ENCODE measurements at regions not wholly inside any gene's neighbourhood (a gene's known extent, or its start where the extent isn't known, plus 50 kb on each side); places are given as distances from the start of the nearest gene placed in this dataset.

DNA sequence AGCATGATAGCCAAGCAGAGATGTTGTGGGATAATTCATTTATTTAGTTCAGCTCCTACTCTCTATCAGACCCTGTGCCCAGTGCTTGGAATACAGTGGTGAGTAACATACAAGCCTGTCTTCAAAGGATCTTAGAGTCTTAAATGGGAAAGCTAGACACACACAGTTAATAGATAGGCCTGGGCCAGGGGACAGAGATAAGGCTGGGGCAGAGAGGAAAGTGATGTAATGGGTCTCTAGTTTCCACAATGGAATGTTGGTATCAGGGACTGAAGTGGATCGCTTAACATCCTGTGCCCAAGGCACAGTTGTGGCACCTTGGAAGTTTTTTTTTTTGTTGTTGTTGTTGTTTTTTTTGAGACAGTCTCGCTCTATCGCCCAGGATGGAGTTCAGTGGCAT lies 79.9 kb upstream of the POLG start:
- Histone ChIP-seq H3K4me3 (ENCODE audit: low read depth, low read length) (no peak overlapping the region), H3K9me3 (ENCODE audit: control insufficient read depth, insufficient read depth, low read depth, low read length) (no peaks in the 10 kb centered on the region), H3K4me1 (ENCODE audit: control insufficient read depth, insufficient read depth, low read length) (no peaks in the 10 kb centered on the region), H3K27ac (ENCODE audit: extremely low read depth, low read depth, low read length) (no peak overlapping the region), H3K36me3 (ENCODE audit: control insufficient read depth in 2 of 2, insufficient read depth in 1 of 2, low read length in 2 of 2) (no peaks in the 10 kb centered on the region)
- CTCF ChIA-PET = interaction anchor here (0.6 to 17.4 kb wide), 16 partner anchors 9 to 142 kb away, joined by 3 to 614 read pairs (median 6); no protein-coding TSS in a partner anchor
- POLR2A ChIA-PET = interaction anchor here (0.9 to 1.2 kb wide), 2 partner anchors 56 to 157 kb away, joined by 3 read pairs; no protein-coding TSS in a partner anchor
- TF ChIP-seq, protein P1, sequence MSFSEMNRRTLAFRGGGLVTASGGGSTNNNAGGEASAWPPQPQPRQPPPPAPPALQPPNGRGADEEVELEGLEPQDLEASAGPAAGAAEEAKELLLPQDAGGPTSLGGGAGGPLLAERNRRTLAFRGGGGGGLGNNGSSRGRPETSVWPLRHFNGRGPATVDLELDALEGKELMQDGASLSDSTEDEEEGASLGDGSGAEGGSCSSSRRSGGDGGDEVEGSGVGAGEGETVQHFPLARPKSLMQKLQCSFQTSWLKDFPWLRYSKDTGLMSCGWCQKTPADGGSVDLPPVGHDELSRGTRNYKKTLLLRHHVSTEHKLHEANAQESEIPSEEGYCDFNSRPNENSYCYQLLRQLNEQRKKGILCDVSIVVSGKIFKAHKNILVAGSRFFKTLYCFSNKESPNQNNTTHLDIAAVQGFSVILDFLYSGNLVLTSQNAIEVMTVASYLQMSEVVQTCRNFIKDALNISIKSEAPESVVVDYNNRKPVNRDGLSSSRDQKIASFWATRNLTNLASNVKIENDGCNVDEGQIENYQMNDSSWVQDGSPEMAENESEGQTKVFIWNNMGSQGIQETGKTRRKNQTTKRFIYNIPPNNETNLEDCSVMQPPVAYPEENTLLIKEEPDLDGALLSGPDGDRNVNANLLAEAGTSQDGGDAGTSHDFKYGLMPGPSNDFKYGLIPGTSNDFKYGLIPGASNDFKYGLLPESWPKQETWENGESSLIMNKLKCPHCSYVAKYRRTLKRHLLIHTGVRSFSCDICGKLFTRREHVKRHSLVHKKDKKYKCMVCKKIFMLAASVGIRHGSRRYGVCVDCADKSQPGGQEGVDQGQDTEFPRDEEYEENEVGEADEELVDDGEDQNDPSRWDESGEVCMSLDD (tag by site-specific recombination; IDR thresholded peaks at IDR 0.05) = no peak
- TF ChIP-seq ZNF169 (tag by site-specific recombination; IDR thresholded peaks at IDR 0.05) (no peak), SCRT2 (tag by site-specific recombination; IDR thresholded peaks at IDR 0.05) (no peak), MZF1 (tag by site-specific recombination; IDR thresholded peaks at IDR 0.05; ENCODE audit: borderline replicate concordance) (no peak), ZNF221 (tag by site-specific recombination; IDR thresholded peaks at IDR 0.05; ENCODE audit: borderline replicate concordance) (no peak), ZNF114 (tag by site-specific recombination; IDR thresholded peaks at IDR 0.05) (no peak), GLI2 (tag by site-specific recombination; IDR thresholded peaks at IDR 0.05; ENCODE audit: borderline replicate concordance, low read depth) (no peak), ZIC2 (tag by site-specific recombination; IDR thresholded peaks at IDR 0.05) (no peak), ZNF16 (tag by site-specific recombination; IDR thresholded peaks at IDR 0.05; ENCODE audit: low read depth) (no peak), ZNF341 (tag by site-specific recombination; IDR thresholded peaks at IDR 0.05; ENCODE audit: low read depth) (no peak), ZNF549 (tag by site-specific recombination; IDR thresholded peaks at IDR 0.05) (no peak), ZNF121 (tag by site-specific recombination; IDR thresholded peaks at IDR 0.05) (no peak), ZNF626 (tag by site-specific recombination; IDR thresholded peaks at IDR 0.05) (no peak), ZNF785 (tag by site-specific recombination; IDR thresholded peaks at IDR 0.05) (no peak), ZNF155 (tag by site-specific recombination; IDR thresholded peaks at IDR 0.05) (no peak), ZNF544 (tag by site-specific recombination; IDR thresholded peaks at IDR 0.05) (no peak), ZNF670 (tag by site-specific recombination; IDR thresholded peaks at IDR 0.05; ENCODE audit: low read depth) (no peak), ZNF311 (tag by site-specific recombination; IDR thresholded peaks at IDR 0.05; ENCODE audit: borderline replicate concordance) (no peak), ZFP69B (tag by site-specific recombination; IDR thresholded peaks at IDR 0.05) (peak; percentile 86)
- TF ChIP-seq, protein P2, sequence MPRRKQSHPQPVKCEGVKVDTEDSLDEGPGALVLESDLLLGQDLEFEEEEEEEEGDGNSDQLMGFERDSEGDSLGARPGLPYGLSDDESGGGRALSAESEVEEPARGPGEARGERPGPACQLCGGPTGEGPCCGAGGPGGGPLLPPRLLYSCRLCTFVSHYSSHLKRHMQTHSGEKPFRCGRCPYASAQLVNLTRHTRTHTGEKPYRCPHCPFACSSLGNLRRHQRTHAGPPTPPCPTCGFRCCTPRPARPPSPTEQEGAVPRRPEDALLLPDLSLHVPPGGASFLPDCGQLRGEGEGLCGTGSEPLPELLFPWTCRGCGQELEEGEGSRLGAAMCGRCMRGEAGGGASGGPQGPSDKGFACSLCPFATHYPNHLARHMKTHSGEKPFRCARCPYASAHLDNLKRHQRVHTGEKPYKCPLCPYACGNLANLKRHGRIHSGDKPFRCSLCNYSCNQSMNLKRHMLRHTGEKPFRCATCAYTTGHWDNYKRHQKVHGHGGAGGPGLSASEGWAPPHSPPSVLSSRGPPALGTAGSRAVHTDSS (tag by site-specific recombination; IDR thresholded peaks at IDR 0.05) = no peak
- TF ChIP-seq, protein P3, sequence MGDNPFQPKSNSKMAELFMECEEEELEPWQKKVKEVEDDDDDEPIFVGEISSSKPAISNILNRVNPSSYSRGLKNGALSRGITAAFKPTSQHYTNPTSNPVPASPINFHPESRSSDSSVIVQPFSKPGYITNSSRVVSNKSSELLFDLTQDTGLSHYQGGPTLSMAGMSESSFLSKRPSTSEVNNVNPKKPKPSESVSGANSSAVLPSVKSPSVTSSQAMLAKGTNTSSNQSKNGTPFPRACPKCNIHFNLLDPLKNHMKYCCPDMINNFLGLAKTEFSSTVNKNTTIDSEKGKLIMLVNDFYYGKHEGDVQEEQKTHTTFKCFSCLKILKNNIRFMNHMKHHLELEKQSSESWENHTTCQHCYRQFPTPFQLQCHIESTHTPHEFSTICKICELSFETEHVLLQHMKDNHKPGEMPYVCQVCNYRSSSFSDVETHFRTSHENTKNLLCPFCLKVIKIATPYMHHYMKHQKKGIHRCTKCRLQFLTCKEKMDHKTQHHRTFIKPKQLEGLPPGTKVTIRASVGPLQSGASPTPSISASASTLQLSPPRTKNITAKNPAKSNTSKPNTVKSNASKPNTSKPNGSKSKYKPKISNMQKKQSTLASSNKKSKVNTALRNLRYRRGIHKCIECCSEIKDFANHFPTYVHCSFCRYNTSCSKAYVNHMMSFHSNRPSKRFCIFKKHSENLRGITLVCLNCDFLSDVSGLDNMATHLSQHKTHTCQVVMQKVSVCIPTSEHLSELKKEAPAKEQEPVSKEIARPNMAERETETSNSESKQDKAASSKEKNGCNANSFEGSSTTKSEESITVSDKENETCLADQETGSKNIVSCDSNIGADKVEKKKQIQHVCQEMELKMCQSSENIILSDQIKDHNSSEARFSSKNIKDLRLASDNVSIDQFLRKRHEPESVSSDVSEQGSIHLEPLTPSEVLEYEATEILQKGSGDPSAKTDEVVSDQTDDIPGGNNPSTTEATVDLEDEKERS (tag by site-specific recombination; IDR thresholded peaks at IDR 0.05) = 0 out of 2 replicates have a peak, but pooled peaks have one; percentile 29
- TF ChIP-seq, protein P4, sequence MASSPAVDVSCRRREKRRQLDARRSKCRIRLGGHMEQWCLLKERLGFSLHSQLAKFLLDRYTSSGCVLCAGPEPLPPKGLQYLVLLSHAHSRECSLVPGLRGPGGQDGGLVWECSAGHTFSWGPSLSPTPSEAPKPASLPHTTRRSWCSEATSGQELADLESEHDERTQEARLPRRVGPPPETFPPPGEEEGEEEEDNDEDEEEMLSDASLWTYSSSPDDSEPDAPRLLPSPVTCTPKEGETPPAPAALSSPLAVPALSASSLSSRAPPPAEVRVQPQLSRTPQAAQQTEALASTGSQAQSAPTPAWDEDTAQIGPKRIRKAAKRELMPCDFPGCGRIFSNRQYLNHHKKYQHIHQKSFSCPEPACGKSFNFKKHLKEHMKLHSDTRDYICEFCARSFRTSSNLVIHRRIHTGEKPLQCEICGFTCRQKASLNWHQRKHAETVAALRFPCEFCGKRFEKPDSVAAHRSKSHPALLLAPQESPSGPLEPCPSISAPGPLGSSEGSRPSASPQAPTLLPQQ (tag by site-specific recombination; IDR thresholded peaks at IDR 0.05) = peak; percentile 96
- TF ChIP-seq, protein P5, sequence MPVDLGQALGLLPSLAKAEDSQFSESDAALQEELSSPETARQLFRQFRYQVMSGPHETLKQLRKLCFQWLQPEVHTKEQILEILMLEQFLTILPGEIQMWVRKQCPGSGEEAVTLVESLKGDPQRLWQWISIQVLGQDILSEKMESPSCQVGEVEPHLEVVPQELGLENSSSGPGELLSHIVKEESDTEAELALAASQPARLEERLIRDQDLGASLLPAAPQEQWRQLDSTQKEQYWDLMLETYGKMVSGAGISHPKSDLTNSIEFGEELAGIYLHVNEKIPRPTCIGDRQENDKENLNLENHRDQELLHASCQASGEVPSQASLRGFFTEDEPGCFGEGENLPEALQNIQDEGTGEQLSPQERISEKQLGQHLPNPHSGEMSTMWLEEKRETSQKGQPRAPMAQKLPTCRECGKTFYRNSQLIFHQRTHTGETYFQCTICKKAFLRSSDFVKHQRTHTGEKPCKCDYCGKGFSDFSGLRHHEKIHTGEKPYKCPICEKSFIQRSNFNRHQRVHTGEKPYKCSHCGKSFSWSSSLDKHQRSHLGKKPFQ (tag by site-specific recombination; IDR thresholded peaks at IDR 0.05) = no peak
- TF ChIP-seq, protein P6, sequence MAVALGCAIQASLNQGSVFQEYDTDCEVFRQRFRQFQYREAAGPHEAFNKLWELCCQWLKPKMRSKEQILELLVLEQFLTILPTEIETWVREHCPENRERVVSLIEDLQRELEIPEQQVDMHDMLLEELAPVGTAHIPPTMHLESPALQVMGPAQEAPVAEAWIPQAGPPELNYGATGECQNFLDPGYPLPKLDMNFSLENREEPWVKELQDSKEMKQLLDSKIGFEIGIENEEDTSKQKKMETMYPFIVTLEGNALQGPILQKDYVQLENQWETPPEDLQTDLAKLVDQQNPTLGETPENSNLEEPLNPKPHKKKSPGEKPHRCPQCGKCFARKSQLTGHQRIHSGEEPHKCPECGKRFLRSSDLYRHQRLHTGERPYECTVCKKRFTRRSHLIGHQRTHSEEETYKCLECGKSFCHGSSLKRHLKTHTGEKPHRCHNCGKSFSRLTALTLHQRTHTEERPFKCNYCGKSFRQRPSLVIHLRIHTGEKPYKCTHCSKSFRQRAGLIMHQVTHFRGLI (tag by site-specific recombination; IDR thresholded peaks at IDR 0.05) = no peak
- TF ChIP-seq, protein P7, sequence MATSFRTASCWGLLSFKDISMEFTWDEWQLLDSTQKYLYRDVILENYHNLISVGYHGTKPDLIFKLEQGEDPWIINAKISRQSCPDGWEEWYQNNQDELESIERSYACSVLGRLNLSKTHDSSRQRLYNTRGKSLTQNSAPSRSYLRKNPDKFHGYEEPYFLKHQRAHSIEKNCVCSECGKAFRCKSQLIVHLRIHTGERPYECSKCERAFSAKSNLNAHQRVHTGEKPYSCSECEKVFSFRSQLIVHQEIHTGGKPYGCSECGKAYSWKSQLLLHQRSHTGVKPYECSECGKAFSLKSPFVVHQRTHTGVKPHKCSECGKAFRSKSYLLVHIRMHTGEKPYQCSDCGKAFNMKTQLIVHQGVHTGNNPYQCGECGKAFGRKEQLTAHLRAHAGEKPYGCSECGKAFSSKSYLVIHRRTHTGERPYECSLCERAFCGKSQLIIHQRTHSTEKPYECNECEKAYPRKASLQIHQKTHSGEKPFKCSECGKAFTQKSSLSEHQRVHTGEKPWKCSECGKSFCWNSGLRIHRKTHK (tag by site-specific recombination; IDR thresholded peaks at IDR 0.05) = no peak
